GM12878 (cell line): ENCODE measurements at regions not wholly inside any gene's neighbourhood (a gene's known extent, or its start where the extent isn't known, plus 50 kb on each side); places are given as distances from the start of the nearest gene placed in this dataset.

Source experiments
- ATAC-seq: fragments of 200-7000 bp; cut with Tn5 transposase; 3 replicates; pipeline ENCODE4 v1.9.1; 2020; ENCODE audit warnings: mild to moderate bottlenecking, moderate library complexity
- BruUV-seq: library from RNA; stranded (reverse); fragments of 400-500 nt; replicated peaks from 2 replicates; lab custom pipeline; 2021; lab: Mats Ljungman, UMichigan
- CTCF ChIA-PET: fragments of 300-600 bp; sonication (Branson Sonifier 250); formaldehyde crosslinking; extraction: SDS; loops from one replicate; lab custom pipeline; 2021; ENCODE audit warnings: inconsistent platforms; lab: Yijun Ruan, JAX
- POLR2A ChIA-PET: fragments of 350-600 bp; formaldehyde crosslinking; extraction: SDS; loops from one replicate; lab custom pipeline; 2021; ENCODE audit warnings: inconsistent platforms; lab: Charles Lee
- RAD21 ChIA-PET: fragments of 300-600 bp; sonication (Branson Sonifier 250); formaldehyde crosslinking; loops from one replicate; lab custom pipeline; 2023; ENCODE audit warnings: antibody characterized with exemption; ENCODE audit not compliant: unreplicated experiment; lab: Charles Lee
- SMC1A ChIA-PET: fragments of 300-600 bp; sonication (Branson Sonifier 250); formaldehyde crosslinking; loops from one replicate; lab custom pipeline; 2023; ENCODE audit not compliant: unreplicated experiment, uncharacterized antibody; lab: Charles Lee
- DNase-seq: peaks from one replicate; pipeline ENCODE4 v3.0.0-alpha.2; 2011; ENCODE audit warnings: low read depth, low spot score
- FAIRE-seq: peaks from 3 replicates; lab custom pipeline; 2011; peaks lifted over from hg19 to GRCh38; lab: Jason Lieb, UNC
- H2AFZ ChIP-seq: 2 replicates; pipeline ENCODE4 v1.6.0; 2011; ENCODE audit warnings: low read depth, low read length, control low read depth; ENCODE audit not compliant: control insufficient read depth
- H3K27ac ChIP-seq: 2 replicates; pipeline ENCODE4 v1.5.1; 2011; ENCODE audit warnings: control low read depth; ENCODE audit not compliant: control insufficient read depth, insufficient read depth
- H3K27me3 ChIP-seq, 2 experiments: replicated peaks in 1 of 2; 2 replicates each; pipeline versions ENCODE4 v1.6.0 to v1.6.1; 2011; ENCODE audit warnings: low read length in 1 of 2; ENCODE audit not compliant: control insufficient read depth in 2 of 2, insufficient read depth in 2 of 2
- H3K36me3 ChIP-seq, 2 experiments: 2 replicates each; pipeline ENCODE4 v1.5.1; 2011; ENCODE audit warnings: low read length in 1 of 2; ENCODE audit not compliant: control insufficient read depth in 2 of 2, insufficient read depth in 2 of 2
- H3K4me1 ChIP-seq: 2 replicates; pipeline ENCODE4 v1.6.1; 2011; ENCODE audit warnings: mild to moderate bottlenecking, low read length, moderate library complexity, mixed read lengths; ENCODE audit not compliant: control insufficient read depth, insufficient read depth
- H3K4me2 ChIP-seq: 2 replicates; pipeline ENCODE4 v1.6.0; 2011; ENCODE audit warnings: control low read depth; ENCODE audit not compliant: control insufficient read depth, insufficient read depth
- H3K4me3 ChIP-seq: fragments of 200-600 bp; sonication (generic); 2 replicates; pipeline ENCODE4 v1.5.1; 2016
- H3K79me2 ChIP-seq: 2 replicates; pipeline ENCODE4 v1.6.0; 2011; ENCODE audit warnings: low read length; ENCODE audit not compliant: control insufficient read depth, insufficient read depth
- H3K9ac ChIP-seq: 2 replicates; pipeline ENCODE4 v1.8.0; 2011; ENCODE audit warnings: low read length, control low read depth, mixed read lengths; ENCODE audit not compliant: control insufficient read depth, insufficient read depth
- H3K9me3 ChIP-seq: replicated peaks from 3 replicates; pipeline ENCODE4 v1.5.1; 2011; ENCODE audit warnings: mild to moderate bottlenecking, low read length; ENCODE audit not compliant: control insufficient read depth, insufficient read depth
- H4K20me1 ChIP-seq: 2 replicates; pipeline ENCODE4 v1.6.0; 2011; ENCODE audit not compliant: control insufficient read depth, insufficient read depth
- CHD1 ChIP-seq: IDR thresholded peaks from 2 replicates; pipeline ENCODE4 v1.6.1; 2012; ENCODE audit warnings: low read depth, low read length, improper control_type of control experiment
- IKZF1 ChIP-seq: fragments of 450-650 bp; conservative IDR thresholded peaks from 2 replicates; pipeline ENCODE4 v1.6.1; 2017; ENCODE audit warnings: antibody characterized with exemption, mild to moderate bottlenecking
- LARP7 ChIP-seq: fragments of 450-650 bp; IDR thresholded peaks from 2 replicates; pipeline ENCODE4 v1.6.1; 2017; ENCODE audit warnings: mild to moderate bottlenecking
- MTA2 ChIP-seq: fragments of 450-650 bp; IDR thresholded peaks from 2 replicates; pipeline ENCODE4 v1.6.1; 2016; ENCODE audit warnings: low read depth, mild to moderate bottlenecking, moderate library complexity
- NR2F1 ChIP-seq: fragments of 450-650 bp; conservative IDR thresholded peaks from 2 replicates; pipeline ENCODE4 v1.6.1; 2017; ENCODE audit warnings: mild to moderate bottlenecking
- RELA ChIP-seq: fragments of 450-650 bp; IDR thresholded peaks from 2 replicates; pipeline ENCODE4 v1.8.0; 2014; ENCODE audit warnings: borderline replicate concordance; ENCODE audit not compliant: partially characterized antibody
- STAT3 ChIP-seq: IDR thresholded peaks from 2 replicates; pipeline ENCODE4 v1.6.1; 2011; ENCODE audit warnings: low read depth, low read length, improper control_type of control experiment
- SUPT20H ChIP-seq: IDR thresholded peaks from 2 replicates; pipeline ENCODE4 v1.6.1; 2011; ENCODE audit warnings: low read depth, mild to moderate bottlenecking, low read length, moderate library complexity, borderline replicate concordance; ENCODE audit not compliant: control insufficient read depth
- SUZ12 ChIP-seq: fragments of 200-600 bp; sonication (generic); IDR thresholded peaks from one replicate; pipeline ENCODE4 v1.6.1; 2018; ENCODE audit warnings: antibody characterized with exemption, mild to moderate bottlenecking; ENCODE audit not compliant: unreplicated experiment
- ZBED1 ChIP-seq: IDR thresholded peaks from 2 replicates; pipeline ENCODE4 v1.6.1; 2016; ENCODE audit warnings: borderline replicate concordance
- WGBS: methylation state at CpG from one replicate; pipeline ENCODE4 v1.1.6; 2016; ENCODE audit warnings: low lambda C conversion rate; ENCODE audit not compliant: insufficient replicate concordance, insufficient coverage; ENCODE audit errors: missing lambda C conversion rate; 5-methylcytosine and 5-hydroxymethylcytosine counted together
- in situ Hi-C: fragments of 300-500 bp; cut with MboI; formaldehyde crosslinking; loops from 9 replicates; pipeline ENCODE4 v1.14.3; 2018; ENCODE audit warnings: mixed read lengths
- intact Hi-C: fragments of 100-400 bp; cut with micrococcal nuclease; formaldehyde crosslinking; loops from one replicate; pipeline ENCODE4 v1.14.2; 2022; ENCODE audit not compliant: unreplicated experiment

DNA sequence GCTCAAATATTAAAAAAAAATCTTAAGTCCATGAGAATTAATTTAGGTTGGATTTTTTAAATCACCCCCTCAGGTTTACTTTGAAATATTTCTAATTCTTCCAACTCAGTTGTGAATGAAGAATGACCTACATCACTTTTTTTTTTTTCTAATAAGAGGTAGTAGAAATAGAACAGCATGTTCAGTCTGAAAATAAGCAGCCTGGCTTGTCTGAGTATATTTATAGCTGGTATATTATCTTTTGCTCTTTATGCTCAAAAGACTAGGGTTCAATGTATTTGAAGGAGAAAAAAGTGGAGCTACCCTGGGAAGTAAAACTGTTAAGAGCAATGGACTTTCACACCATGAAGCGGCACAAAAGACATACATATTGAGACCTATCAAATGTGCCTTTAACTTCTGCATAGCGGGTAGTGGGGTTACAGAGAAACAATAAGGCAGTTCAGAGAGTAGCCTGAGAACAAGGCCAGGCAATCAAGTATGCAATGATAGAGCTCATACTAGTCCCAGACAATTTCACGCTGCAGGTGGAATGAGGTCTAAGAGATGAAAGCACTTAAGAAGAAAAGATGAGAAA is 175.4 kb upstream of the CDH12 start:
- DNase-seq (no peak), FAIRE-seq (no peak), ATAC-seq (no peak)
- Histone ChIP-seq H3K79me2 (no peaks in the 10 kb centered on the region), H2AFZ (no peak overlapping the region), H3K4me3 (no peak overlapping the region), H3K9me3 (no peaks in the 10 kb centered on the region), H4K20me1 (no peaks in the 10 kb centered on the region), H3K27me3 (no peaks in the 10 kb centered on the region), H3K4me2 (no peak overlapping the region), H3K36me3 (no peaks in the 10 kb centered on the region), H3K4me1 (no peaks in the 10 kb centered on the region), H3K9ac (no peak overlapping the region), H3K27ac (no peak overlapping the region)
- RAD21 ChIA-PET: interaction anchor here (1.0 to 1.7 kb wide), 5 partner anchors 13 to 62 kb away, joined by 3 to 6 read pairs (median 3); no protein-coding TSS in a partner anchor
- SMC1A ChIA-PET: interaction anchor here (0.8 to 2.3 kb wide), 9 partner anchors 9 to 175 kb away, joined by 3 to 9 read pairs (median 4); partner anchors contain the start of gene CDH12
- CTCF ChIA-PET: interaction anchor here (1.0 to 2.1 kb wide), 4 partner anchors 9 to 110 kb away, joined by 5 to 8 read pairs (median 6); no protein-coding TSS in a partner anchor
- intact Hi-C loops: no loop called here
- POLR2A ChIA-PET: interaction anchor here (2.2 kb wide), 1 partner anchor 18 kb away, joined by 4 read pairs; no protein-coding TSS in a partner anchor
- BruUV-seq: no TSS peak
- in situ Hi-C loops: no loop called here
- TF ChIP-seq SUPT20H: no peak
- TF ChIP-seq SUZ12: no peak
- no peak for TF ChIP-seq LARP7
- no peak for TF ChIP-seq STAT3
- no peak for TF ChIP-seq ZBED1
- no peak for TF ChIP-seq RELA
- TF ChIP-seq CHD1: no peak
- WGBS: 52% methylated on average over 3 of the region's 3 CpGs

- no peak overlapping the region for H2AFZ ChIP-seq
- FAIRE-seq (no peak), DNase-seq (no peak), ATAC-seq (peak; percentile 37; the same call in 2 of the 3 replicates)
- no peaks in the 10 kb centered on the region for H3K27me3 ChIP-seq
- H4K20me1 ChIP-seq: no peaks in the 10 kb centered on the region
- no peaks in the 10 kb centered on the region for H3K4me1 ChIP-seq
- H3K36me3 ChIP-seq: no peaks in the 10 kb centered on the region
- ChIA-PET POLR2A (no interaction called here), RAD21 (interaction anchor here (1.0 to 1.7 kb wide), 5 partner anchors 14 to 62 kb away, joined by 3 to 6 read pairs (median 3); no protein-coding TSS in a partner anchor), SMC1A (interaction anchor here (0.9 to 2.3 kb wide), 9 partner anchors 8 to 175 kb away, joined by 3 to 9 read pairs (median 4); partner anchors contain the start of gene CDH12), CTCF (interaction anchor here (1.0 to 2.1 kb wide), 4 partner anchors 8 to 110 kb away, joined by 5 to 8 read pairs (median 6); no protein-coding TSS in a partner anchor)
- in situ Hi-C loops: no loop called here
- no peak overlapping the region for H3K27ac ChIP-seq
- TF ChIP-seq IKZF1 (0 out of 2 replicates have a peak, but pooled peaks have one; percentile 35), SUPT20H (no peak), NR2F1 (0 out of 2 replicates have a peak, but pooled peaks have one; percentile 25), MTA2 (peak; percentile 40; the same call in 1 of the 2 replicates)
- intact Hi-C loops: no loop called here
- no peaks in the 10 kb centered on the region for H3K79me2 ChIP-seq
- H3K9ac ChIP-seq: no peak overlapping the region
- 21% methylated on average over 4 of the region's 4 CpGs for WGBS
- H3K4me2 ChIP-seq: no peak overlapping the region
- no peak overlapping the region for H3K4me3 ChIP-seq
- BruUV-seq: no TSS peak
- no peaks in the 10 kb centered on the region for H3K9me3 ChIP-seq
Measured at GRCh38 chr5:23027830-23028229, 174.7 kb upstream of the CDH12 start.
